Mononuclear cell (primary cell): ENCODE measurements at regions not wholly inside any gene's neighbourhood (a gene's known extent, or its start where the extent isn't known, plus 50 kb on each side); places are given as distances from the start of the nearest gene placed in this dataset.
"Not testable (repeated sequence)": the region's sequence is repeated elsewhere in the genome, so short reads cannot be mapped to it uniquely, and the experiment has no call there.

Experiments
- H3K27me3 ChIP-seq: 2 replicates; pipeline ENCODE4 v1.6.0; 2011; ENCODE audit warnings: low read length, control low read depth; ENCODE audit not compliant: insufficient read depth
- H3K4me1 ChIP-seq: 2 replicates; pipeline ENCODE4 v1.5.1; 2011; ENCODE audit warnings: mild to moderate bottlenecking, low read length, control low read depth; ENCODE audit not compliant: insufficient read depth
- H3K4me3 ChIP-seq: 2 replicates; pipeline ENCODE4 v1.5.1; 2011; ENCODE audit warnings: mild to moderate bottlenecking, low read length, moderate library complexity
- H3K9me3 ChIP-seq: 2 replicates; pipeline ENCODE4 v1.5.1; 2011; ENCODE audit warnings: low read depth, mild to moderate bottlenecking, control low read depth, low read length

DNA sequence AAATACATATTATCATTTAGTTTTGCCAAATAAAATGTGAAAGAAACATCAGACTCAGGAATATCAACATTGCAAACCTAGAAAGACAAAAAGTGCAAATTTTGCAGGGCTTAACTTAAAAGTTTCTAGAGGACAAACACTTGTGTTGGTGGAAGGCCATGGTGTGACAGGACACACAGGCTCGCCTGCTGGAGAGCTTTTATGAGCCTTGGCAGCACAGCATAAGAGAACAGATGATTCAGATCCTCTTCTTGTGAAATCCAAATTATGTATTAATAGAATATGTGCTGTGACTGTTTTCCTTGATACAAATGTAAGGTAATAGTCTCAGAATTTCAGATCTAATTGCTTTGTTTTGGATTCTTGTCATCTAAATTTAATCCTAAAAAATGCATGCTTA lies 72.9 kb upstream of the ABCB5 start:
- Histone ChIP-seq H3K4me3 (no peak overlapping the region), H3K27me3 (no peaks in the 10 kb centered on the region), H3K4me1 (no peaks in the 10 kb centered on the region), H3K9me3 (no peaks in the 10 kb centered on the region)

DNA sequence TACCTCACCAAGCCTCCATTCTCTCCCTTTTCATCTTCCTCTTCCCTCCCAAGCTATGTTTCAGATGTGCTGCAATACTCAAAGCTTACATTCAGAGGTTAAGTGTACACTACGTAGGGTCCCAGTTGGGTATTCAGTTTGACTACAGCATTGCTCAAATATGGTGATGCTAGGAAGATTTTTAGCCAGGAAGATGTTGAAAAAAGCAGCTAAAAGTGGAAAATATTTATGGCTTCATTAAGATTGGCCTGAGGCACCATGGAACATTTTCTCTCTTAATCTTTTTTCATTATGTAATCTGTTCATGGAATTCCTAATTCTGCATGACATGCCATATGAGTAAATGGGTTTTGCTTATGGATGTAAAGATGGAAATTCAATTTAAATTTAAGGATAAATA lies 72.0 kb upstream of the ABCB5 start:
- no peak overlapping the region for H3K4me3 ChIP-seq
- H3K9me3 ChIP-seq, result no peaks in the 10 kb centered on the region
- H3K27me3 ChIP-seq, result no peaks in the 10 kb centered on the region
- no peaks in the 10 kb centered on the region for H3K4me1 ChIP-seq

DNA sequence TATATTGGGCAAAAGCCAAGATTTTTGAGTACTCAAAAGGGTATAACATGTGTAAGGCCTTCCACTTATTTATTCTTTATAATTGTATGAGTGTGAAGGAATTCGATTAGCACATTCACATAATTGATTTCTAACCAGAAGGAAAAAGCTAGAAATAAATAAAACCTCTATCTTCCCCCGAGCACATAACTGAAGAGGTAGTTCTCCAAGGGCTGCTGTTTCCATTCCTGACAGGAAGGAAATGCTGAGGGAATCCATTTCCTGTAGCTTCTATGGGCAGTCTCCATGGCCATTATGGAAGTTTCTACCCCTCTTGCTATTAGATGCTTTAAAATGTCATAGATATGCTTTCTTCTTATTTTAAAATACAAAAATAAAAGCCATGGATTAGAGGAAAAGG lies 70.5 kb upstream of the ABCB5 start:
- Histone ChIP-seq H3K4me3 (no peak overlapping the region), H3K9me3 (no peaks in the 10 kb centered on the region), H3K27me3 (no peaks in the 10 kb centered on the region), H3K4me1 (no peaks in the 10 kb centered on the region)

DNA sequence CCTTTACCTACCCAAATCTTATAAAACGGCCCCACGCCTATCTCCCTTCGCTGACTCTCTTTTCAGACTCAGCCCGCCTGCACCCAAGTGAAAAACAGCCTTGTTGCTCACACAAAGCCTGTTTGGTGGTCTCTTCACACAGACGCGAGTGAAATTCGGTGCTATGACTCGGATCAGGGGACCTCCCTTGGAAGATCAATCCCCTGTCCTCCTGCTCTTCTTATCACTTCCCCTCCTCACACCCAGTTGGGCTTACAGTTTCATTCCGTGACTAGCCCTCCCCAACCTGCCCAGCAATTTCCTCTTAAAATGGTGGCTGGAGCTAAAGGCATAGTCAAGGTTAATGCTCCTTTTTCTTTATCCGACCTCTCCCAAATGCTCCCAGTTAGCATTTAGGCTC lies 68.5 kb upstream of the ABCB5 start:
- H3K4me1 ChIP-seq, H3K4me3 ChIP-seq, H3K27me3 ChIP-seq, H3K9me3 ChIP-seq: not testable (repeated sequence)

DNA sequence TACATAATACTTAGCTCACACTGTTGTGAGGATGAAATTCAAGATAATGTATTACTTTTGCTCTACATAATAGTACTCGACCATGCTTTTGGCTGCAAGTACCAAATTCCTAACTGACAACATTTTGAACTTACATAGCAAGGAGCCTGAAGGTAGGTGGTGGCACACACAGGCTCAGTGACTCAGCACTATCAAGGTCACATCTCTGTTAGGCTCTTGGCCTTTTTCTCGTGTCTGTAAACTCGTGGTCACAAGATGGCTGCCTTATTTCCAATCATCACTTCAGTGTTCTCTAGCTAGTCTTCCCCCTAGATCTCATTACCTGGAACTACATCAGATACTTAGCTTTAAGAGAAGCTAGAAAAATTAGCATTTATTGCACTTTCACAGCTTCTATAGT lies 61.4 kb upstream of the ABCB5 start:
- Histone ChIP-seq H3K4me1 (no peaks in the 10 kb centered on the region), H3K9me3 (no peaks in the 10 kb centered on the region), H3K4me3 (no peak overlapping the region), H3K27me3 (no peaks in the 10 kb centered on the region)

DNA sequence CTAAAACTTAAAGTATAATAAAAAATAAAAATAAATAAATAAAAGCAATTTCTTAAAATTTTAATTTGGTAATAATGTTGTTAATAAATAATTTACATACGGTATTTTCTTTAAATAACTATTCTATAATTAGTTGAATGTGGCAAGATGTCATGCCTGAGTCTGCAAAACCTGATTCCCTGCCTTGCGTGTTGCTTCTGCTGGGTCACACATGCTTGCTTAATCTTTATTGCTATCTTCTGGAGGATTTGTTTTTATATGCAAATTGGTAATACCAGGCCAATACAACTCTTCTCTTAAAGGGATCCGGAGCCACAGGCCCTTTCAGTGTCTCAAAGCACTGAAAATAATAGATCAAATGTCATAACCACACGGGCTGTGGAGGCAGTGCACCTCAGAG lies 59.4 kb upstream of the ABCB5 start:
- H3K27me3 ChIP-seq, result no peaks in the 10 kb centered on the region
- H3K4me3 ChIP-seq, result no peak overlapping the region
- H3K4me1 ChIP-seq, result no peaks in the 10 kb centered on the region
- H3K9me3 ChIP-seq, result no peaks in the 10 kb centered on the region

DNA sequence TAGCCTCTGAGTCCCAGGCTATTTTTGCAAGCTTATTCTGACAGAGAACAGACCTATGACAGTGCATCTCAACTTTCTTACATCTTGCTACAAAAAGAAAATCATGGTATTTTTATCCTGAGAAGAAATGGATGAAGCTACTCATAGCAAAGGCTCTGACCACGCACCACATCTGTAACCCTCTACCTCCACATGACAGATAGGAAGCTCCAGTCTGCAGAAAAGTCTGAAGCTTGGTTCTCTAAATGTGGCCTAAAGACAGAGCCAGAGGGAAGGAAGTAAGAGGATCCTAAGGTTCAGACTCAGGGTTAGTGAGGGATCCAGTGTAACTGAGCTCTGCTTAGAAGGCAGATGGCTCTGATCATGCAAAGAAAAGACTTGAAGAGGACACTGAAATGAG lies 58.4 kb upstream of the ABCB5 start:
- Histone ChIP-seq H3K9me3 (no peaks in the 10 kb centered on the region), H3K27me3 (no peaks in the 10 kb centered on the region), H3K4me3 (no peak overlapping the region), H3K4me1 (no peaks in the 10 kb centered on the region)

DNA sequence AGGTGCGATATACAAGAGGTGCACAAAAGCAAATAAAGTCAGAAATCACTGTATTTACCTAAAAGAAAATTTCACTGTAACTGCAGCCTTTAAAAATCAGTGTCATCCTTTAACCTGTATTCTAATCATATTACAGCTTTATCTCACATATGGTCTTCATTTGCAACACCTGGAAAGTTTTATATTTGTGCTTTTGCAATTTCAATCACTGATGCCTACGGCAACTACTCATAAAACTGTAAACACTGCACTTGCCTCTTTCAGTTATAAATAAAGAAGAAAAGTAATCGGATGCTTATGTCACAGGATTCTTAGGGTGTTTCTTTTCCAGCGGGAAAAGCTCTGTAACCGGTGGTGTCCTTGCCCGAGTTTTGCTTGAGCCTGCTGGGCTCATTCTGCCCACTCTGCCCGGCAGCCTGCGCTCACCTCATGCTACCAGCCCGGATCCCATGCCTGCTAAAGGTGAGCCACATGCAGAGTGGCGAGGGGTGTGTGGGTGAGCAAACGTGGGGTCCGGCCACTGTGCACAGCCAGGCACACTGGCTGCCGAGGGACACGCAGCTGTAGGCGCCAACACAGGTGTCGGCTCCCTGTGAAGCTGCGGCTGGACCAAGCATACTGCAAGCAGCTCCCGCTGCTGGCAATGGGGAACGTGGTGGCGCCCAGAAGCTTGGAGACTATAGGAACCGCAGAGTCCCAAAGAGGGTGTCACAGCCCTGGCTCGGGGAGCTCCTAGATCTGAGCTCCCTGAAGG lies 56.3 kb upstream of the ABCB5 start:
- no peak overlapping the region for H3K4me3 ChIP-seq
- H3K4me1 ChIP-seq, result no peaks in the 10 kb centered on the region
- H3K9me3 ChIP-seq, result no peaks in the 10 kb centered on the region
- H3K27me3 ChIP-seq, result no peaks in the 10 kb centered on the region

DNA sequence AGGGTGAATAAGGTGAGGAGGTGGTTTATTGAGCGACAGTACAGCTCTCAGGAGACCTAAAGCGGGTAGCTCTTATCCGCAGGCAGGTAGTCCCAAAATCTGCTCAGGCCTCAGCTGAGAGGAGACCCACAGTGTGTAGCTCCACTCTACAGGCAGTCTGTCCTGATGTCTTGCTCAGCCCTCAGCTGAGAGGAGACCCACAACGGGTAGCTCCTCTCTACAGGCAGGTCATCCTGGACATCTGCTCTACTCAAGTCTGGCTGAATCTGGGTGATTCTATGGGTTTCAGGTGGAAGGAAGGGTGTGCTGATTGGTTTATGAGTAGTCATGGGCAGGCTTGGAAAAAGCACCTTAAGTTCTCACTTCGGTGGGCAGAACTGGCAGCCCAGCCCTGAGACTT lies 55.6 kb upstream of the ABCB5 start:
- Histone ChIP-seq H3K4me1 (no peaks in the 10 kb centered on the region), H3K27me3 (no peaks in the 10 kb centered on the region), H3K4me3 (no peak overlapping the region), H3K9me3 (no peaks in the 10 kb centered on the region)

DNA sequence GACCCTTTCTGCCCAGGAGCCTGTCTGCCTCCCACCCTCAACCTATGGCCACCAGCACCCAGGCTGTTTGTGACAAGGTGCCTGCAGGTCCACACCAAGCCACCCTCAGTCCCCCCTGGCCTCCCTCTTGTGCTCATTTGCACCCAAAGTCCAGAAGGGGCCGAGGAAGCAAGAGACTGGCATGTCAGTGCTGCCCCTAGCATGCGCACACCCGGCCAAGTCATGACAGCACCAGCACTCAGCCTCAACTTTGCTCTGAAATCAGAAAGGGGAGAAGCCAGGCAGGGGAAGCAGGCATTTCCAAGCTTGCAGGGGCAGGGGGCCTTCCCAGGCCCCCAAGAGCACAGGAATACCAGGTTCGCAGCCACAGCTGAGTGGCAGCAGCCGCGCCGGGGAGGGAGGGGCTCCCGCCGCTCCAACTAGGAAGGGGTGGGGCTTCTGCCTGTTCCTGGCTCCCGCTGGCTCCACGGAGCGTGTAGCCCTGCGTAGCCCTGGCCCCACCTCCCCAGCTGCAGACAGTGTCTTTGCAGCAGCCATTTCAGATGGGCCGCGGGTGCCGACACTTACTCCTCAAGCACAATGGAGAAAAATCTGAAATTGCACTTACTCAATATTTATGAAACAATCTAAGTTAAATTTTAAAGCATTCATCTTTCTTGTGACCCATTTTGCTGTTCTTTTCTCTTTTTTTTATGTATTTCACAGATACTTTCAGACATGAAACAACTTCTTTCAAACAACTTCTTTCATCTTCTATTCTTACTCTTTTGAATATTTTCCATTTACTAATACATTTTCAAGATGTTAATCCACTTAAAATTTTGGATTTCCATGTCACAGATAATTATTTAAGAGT lies 54.9 kb upstream of the ABCB5 start:
- H3K4me3 ChIP-seq, result no peak overlapping the region
- no peaks in the 10 kb centered on the region for H3K27me3 ChIP-seq
- H3K4me1 ChIP-seq, result no peaks in the 10 kb centered on the region
- H3K9me3 ChIP-seq, result no peaks in the 10 kb centered on the region

DNA sequence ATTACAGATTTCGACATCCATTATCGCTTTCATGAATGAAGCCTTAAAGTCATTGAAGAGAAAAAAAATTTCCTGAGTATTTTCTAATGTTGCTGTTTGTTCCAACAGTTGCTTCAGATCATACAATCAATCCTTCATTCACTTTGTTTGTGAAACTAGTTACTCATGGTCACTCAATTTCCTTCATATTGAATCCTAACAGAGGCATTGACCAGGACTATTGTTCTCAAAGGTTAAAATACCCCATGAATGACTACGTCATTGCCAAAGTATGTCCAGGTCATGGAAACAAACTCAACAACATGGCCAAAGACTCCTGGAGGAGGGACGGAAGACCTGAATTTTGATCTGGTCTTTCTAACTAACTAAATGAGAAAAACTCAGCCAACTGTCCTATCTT lies 54.0 kb upstream of the ABCB5 start:
- Histone ChIP-seq H3K9me3 (no peaks in the 10 kb centered on the region), H3K27me3 (no peaks in the 10 kb centered on the region), H3K4me1 (no peaks in the 10 kb centered on the region), H3K4me3 (no peak overlapping the region)

DNA sequence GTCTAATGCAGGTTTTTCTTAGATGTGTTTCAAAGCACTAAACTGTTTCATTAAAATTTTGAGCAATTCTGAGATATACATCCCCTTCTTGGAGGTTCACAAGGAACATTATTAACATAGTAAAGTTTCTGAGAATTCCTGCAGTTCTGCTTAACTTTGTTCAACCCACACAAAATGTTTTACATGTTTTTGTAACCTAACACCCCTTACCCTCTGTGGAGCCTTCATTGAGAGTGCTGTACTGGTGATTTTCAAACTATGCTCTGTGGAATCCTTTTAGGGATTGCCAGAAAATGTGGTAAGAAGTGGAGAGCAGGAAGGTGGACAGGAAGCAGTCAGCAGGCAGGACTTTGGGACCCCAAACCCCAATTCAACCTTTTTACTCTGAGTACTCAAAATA lies 53.6 kb upstream of the ABCB5 start:
- Histone ChIP-seq H3K27me3 (no peaks in the 10 kb centered on the region), H3K9me3 (no peaks in the 10 kb centered on the region), H3K4me1 (no peaks in the 10 kb centered on the region), H3K4me3 (no peak overlapping the region)

DNA sequence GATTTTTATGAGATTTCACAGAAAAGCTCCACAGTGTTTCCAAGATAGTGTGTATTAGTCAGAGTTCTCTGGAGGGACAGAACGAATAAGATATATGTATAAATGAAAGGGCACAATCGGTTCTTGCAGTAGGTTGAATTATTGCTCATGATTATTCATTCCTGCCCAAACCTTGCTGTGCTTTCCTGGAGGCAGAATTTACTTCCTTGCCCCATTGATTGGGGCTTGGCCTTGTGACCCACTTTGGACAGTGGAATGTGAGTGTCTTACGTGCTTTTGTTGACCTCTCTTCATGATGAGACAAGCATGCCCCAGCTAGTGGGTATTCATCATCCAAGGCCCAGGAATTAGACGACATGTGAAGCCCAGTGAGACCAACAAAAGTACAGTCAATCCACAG lies 53.0 kb upstream of the ABCB5 start:
- H3K4me1 ChIP-seq, result no peaks in the 10 kb centered on the region

More for the DNA sequence above, 53.0 kb upstream of the ABCB5 start:
- Histone ChIP-seq H3K27me3 (no peaks in the 10 kb centered on the region), H3K9me3 (no peaks in the 10 kb centered on the region), H3K4me3 (no peak overlapping the region)
